ENCODE measurements at regions not wholly inside any gene's neighbourhood (a gene's known extent, or its start where the extent isn't known, plus 50 kb on each side); places are given as distances from the start of the nearest gene placed in this dataset.

GRCh38 chr22:27677905-27678458, 123.6 kb downstream of the MN1 start:
- DNase-seq: no peak
- Histone ChIP-seq H3K4me1 (no peaks in the 10 kb centered on the region), H3K27ac (no peak overlapping the region), H3K27me3 (no peaks in the 10 kb centered on the region), H3K9me3 (no peaks in the 10 kb centered on the region), H3K36me3 (no peaks in the 10 kb centered on the region), H3K4me3 (replicated peaks in 1 of 3) (no peak overlapping the region)
- TF ChIP-seq POLR2A (IDR thresholded peaks at IDR 0.05) (no peak), CTCF (IDR thresholded peaks at IDR 0.05) (no peak)
- 82 to 84% methylated on average over 27 of the region's 27 CpGs for WGBS, 2 donors
- intact Hi-C loops (cut with DNase I): no loop called here

GRCh38 chr22:27679176-27679575, 122.4 kb downstream of the MN1 start:
- no peak for DNase-seq
- Histone ChIP-seq H3K36me3 (no peaks in the 10 kb centered on the region), H3K4me1 (no peaks in the 10 kb centered on the region), H3K4me3 (replicated peaks in 1 of 3) (no peak overlapping the region), H3K27ac (no peak overlapping the region), H3K9me3 (no peaks in the 10 kb centered on the region), H3K27me3 (no peaks in the 10 kb centered on the region)
- WGBS, 2 donors: 61 to 67% methylated on average over 5 of the region's 5 CpGs
- TF ChIP-seq POLR2A (IDR thresholded peaks at IDR 0.05) (no peak), CTCF (IDR thresholded peaks at IDR 0.05) (no peak)
- intact Hi-C loops (cut with DNase I): no loop called here

- Histone ChIP-seq H3K9me3 (no peaks in the 10 kb centered on the region), H3K36me3 (no peaks in the 10 kb centered on the region), H3K27me3 (no peaks in the 10 kb centered on the region), H3K4me1 (no peaks in the 10 kb centered on the region), H3K4me3 (replicated peaks in 1 of 3) (no peak overlapping the region), H3K27ac (no peak overlapping the region)
- 92 to 93% methylated on average over 6 of the region's 6 CpGs for WGBS, 2 donors
- TF ChIP-seq CTCF (IDR thresholded peaks at IDR 0.05): no peak
- no peak for TF ChIP-seq POLR2A (IDR thresholded peaks at IDR 0.05)
- intact Hi-C loops (cut with DNase I): no loop called here
- DNase-seq: no peak
Measured at GRCh38 chr22:27679693-27680488, 121.7 kb downstream of the MN1 start.

- H3K36me3 ChIP-seq: no peaks in the 10 kb centered on the region
- H3K9me3 ChIP-seq: no peaks in the 10 kb centered on the region
- H3K27ac ChIP-seq: no peak overlapping the region
- H3K4me3 ChIP-seq (replicated peaks in 1 of 3): no peak overlapping the region
- H3K4me1 ChIP-seq: no peaks in the 10 kb centered on the region
- 72 to 74% methylated on average over 7 of the region's 7 CpGs for WGBS, 2 donors
- no peak for TF ChIP-seq CTCF (IDR thresholded peaks at IDR 0.05)
- no peak for TF ChIP-seq POLR2A (IDR thresholded peaks at IDR 0.05)
- no peaks in the 10 kb centered on the region for H3K27me3 ChIP-seq
- intact Hi-C loops (cut with DNase I): no loop called here
- no peak for DNase-seq
Measured at GRCh38 chr22:27680636-27681035, 120.9 kb downstream of the MN1 start.

- H3K36me3 ChIP-seq: no peaks in the 10 kb centered on the region
Measured at GRCh38 chr22:27681037-27681436, 120.5 kb downstream of the MN1 start.

More at GRCh38 chr22:27681037-27681436, 120.5 kb downstream of the MN1 start:
- Histone ChIP-seq H3K27ac (no peak overlapping the region), H3K4me3 (replicated peaks in 1 of 3) (no peak overlapping the region), H3K27me3 (no peaks in the 10 kb centered on the region), H3K9me3 (no peaks in the 10 kb centered on the region), H3K4me1 (no peaks in the 10 kb centered on the region)
- intact Hi-C loops (cut with DNase I): no loop called here
- WGBS, 2 donors: 85 to 91% methylated on average over 3 of the region's 3 CpGs
- TF ChIP-seq POLR2A (IDR thresholded peaks at IDR 0.05) (no peak), CTCF (IDR thresholded peaks at IDR 0.05) (no peak)
- no peak for DNase-seq
